CD14-positive monocyte (primary cell): ENCODE measurements at regions not wholly inside any gene's neighbourhood (a gene's known extent, or its start where the extent isn't known, plus 50 kb on each side); places are given as distances from the start of the nearest gene placed in this dataset.

Experiments
- DNase-seq, 3 donors: peaks; one replicate each; pipeline ENCODE4 v3.0.0-alpha.2; 2011 to 2022
- H2AFZ ChIP-seq: 2 replicates; pipeline ENCODE4 v1.6.0; 2012; ENCODE audit warnings: mild to moderate bottlenecking, low read depth, low read length, inconsistent platforms; ENCODE audit not compliant: insufficient read depth, poor library complexity, severe bottlenecking
- H3K27ac ChIP-seq, 2 donors: 1 replicate in 1 of 2; 2 replicates in 1 of 2; pipeline ENCODE4 v1.5.1; 2012 to 2013; ENCODE audit warnings: low read length in 2 of 2, control low read depth in 1 of 2, inconsistent platforms in 1 of 2, low read depth in 1 of 2, mild to moderate bottlenecking in 1 of 2
- H3K27me3 ChIP-seq, 2 donors: one replicate each; pipeline versions ENCODE4 v1.6.0 to v1.6.1; 2011 to 2013; ENCODE audit warnings: low read length in 2 of 2; ENCODE audit not compliant: control insufficient read depth in 2 of 2, insufficient read depth in 2 of 2
- H3K36me3 ChIP-seq, 2 donors: replicated peaks in 1 of 2; 1 replicate in 1 of 2; 2 replicates in 1 of 2; pipeline versions ENCODE4 v1.5.1 to v1.6.1; 2012 to 2013; ENCODE audit warnings: low read length in 2 of 2, control low read depth in 1 of 2, inconsistent platforms in 1 of 2, mild to moderate bottlenecking in 1 of 2; ENCODE audit not compliant: insufficient read depth in 2 of 2, control insufficient read depth in 1 of 2
- H3K4me1 ChIP-seq, 2 donors: 1 replicate in 1 of 2; 2 replicates in 1 of 2; pipeline versions ENCODE4 v1.5.1 to v1.6.1; 2012 to 2013; ENCODE audit warnings: low read length in 2 of 2, control low read depth in 1 of 2, inconsistent platforms in 1 of 2, mild to moderate bottlenecking in 1 of 2, moderate library complexity in 1 of 2; ENCODE audit not compliant: insufficient read depth in 2 of 2, control insufficient read depth in 1 of 2
- H3K4me2 ChIP-seq: replicated peaks from 2 replicates; pipeline ENCODE3; 2012; ENCODE audit warnings: low read length, moderate library complexity, mild to moderate bottlenecking; ENCODE audit not compliant: poor library complexity, severe bottlenecking; ENCODE audit errors: extremely low read depth
- H3K4me3 ChIP-seq, 3 experiments: fragments of 200-600 bp in 1 of 3; sonication (generic) in 1 of 3; replicated peaks in 1 of 3; 1 replicate in 2 of 3; 2 replicates in 1 of 3; pipeline ENCODE4 v1.5.1; 2011 to 2013; ENCODE audit warnings: low read length in 3 of 3, mild to moderate bottlenecking in 3 of 3, control low read depth in 2 of 3, low read depth in 2 of 3, inconsistent platforms in 1 of 3, moderate library complexity in 1 of 3
- H3K79me2 ChIP-seq: 2 replicates; pipeline ENCODE4 v1.6.0; 2012; ENCODE audit warnings: mild to moderate bottlenecking, control low read depth, inconsistent platforms, low read length, moderate library complexity; ENCODE audit not compliant: insufficient read depth
- H3K9ac ChIP-seq: 2 replicates; pipeline ENCODE4 v1.6.0; 2017; ENCODE audit warnings: low read length, mild to moderate bottlenecking; ENCODE audit not compliant: insufficient read depth, poor library complexity, severe bottlenecking
- H3K9me3 ChIP-seq, 2 donors: replicated peaks in 1 of 2; 1 replicate in 1 of 2; 2 replicates in 1 of 2; pipeline versions ENCODE4 v1.5.1 to v1.6.1; 2012 to 2013; ENCODE audit warnings: low read length in 2 of 2, control low read depth in 1 of 2; ENCODE audit not compliant: control insufficient read depth in 1 of 2, insufficient read depth in 1 of 2
- H4K20me1 ChIP-seq: 2 replicates; pipeline ENCODE4 v1.6.0; 2012; ENCODE audit warnings: mild to moderate bottlenecking, low read length, control low read depth, moderate library complexity; ENCODE audit not compliant: insufficient read depth
- H3K27ac Mint-ChIP-seq, 7 donors: one replicate each; pipeline ENCODE4 v1.8.0; 2020; ENCODE audit warnings: mild to moderate bottlenecking in 7 of 7, mixed read lengths in 7 of 7, moderate library complexity in 6 of 7, inconsistent platforms in 2 of 7
- H3K27me3 Mint-ChIP-seq, 3 donors: one replicate each; pipeline ENCODE4 v1.8.0; 2021 to 2022; ENCODE audit warnings: low read depth in 3 of 3, mild to moderate bottlenecking in 3 of 3, mixed read lengths in 3 of 3, moderate library complexity in 3 of 3, inconsistent platforms in 1 of 3
- H3K36me3 Mint-ChIP-seq, 2 donors: one replicate each; pipeline ENCODE4 v1.8.0; 2020; ENCODE audit warnings: mixed read lengths in 2 of 2, inconsistent platforms in 1 of 2, mild to moderate bottlenecking in 1 of 2
- H3K4me1 Mint-ChIP-seq: one replicate; pipeline ENCODE4 v1.8.0; 2020; ENCODE audit warnings: mild to moderate bottlenecking, mixed read lengths
- H3K4me3 Mint-ChIP-seq, 2 donors: one replicate each; pipeline ENCODE4 v1.8.0; 2020; ENCODE audit warnings: mild to moderate bottlenecking in 2 of 2, mixed read lengths in 2 of 2, moderate library complexity in 1 of 2
- H3K9me3 Mint-ChIP-seq, 7 donors: one replicate each; pipeline ENCODE4 v1.8.0; 2020 to 2022; ENCODE audit warnings: mixed read lengths in 7 of 7, mild to moderate bottlenecking in 6 of 7, moderate library complexity in 6 of 7, inconsistent platforms in 2 of 7
- CTCF ChIP-seq: fragments of 200-600 bp; IDR thresholded peaks from one replicate; pipeline ENCODE4 v1.8.0; 2022; ENCODE audit warnings: antibody characterized with exemption, mild to moderate bottlenecking
- WGBS: methylation state at CpG from one replicate; pipeline ENCODE4 v1.1.5; 2013; ENCODE audit warnings: missing lambda C conversion rate; ENCODE audit not compliant: insufficient coverage; 5-methylcytosine and 5-hydroxymethylcytosine counted together
- intact Hi-C, 2 donors: fragments of 100-400 bp; cut with micrococcal nuclease; formaldehyde crosslinking; loops; one replicate each; pipeline versions ENCODE4 v1.15.0 to v1.15.1; 2023

GRCh38 chr9:22512495-22512894 is 65.9 kb downstream of the DMRTA1 start:
- Mint-ChIP-seq H3K4me3 (no peak overlapping the region), H3K9me3 (peaks cover 0 to 13% (median 0%) of the 10 kb centered on the region in 7 donors), H3K36me3 (no peaks in the 10 kb centered on the region), H3K27me3 (no peaks in the 10 kb centered on the region), H3K4me1 (no peaks in the 10 kb centered on the region), H3K27ac (no peak overlapping the region)
- intact Hi-C loops = no loop called here
- Histone ChIP-seq H3K9me3 (peaks cover 0 to 10% of the 10 kb centered on the region in 2 donors), H2AFZ (no peak overlapping the region), H3K79me2 (no peaks in the 10 kb centered on the region), H3K27me3 (no peaks in the 10 kb centered on the region), H3K4me1 (no peaks in the 10 kb centered on the region), H3K27ac (no peak overlapping the region), H4K20me1 (no peaks in the 10 kb centered on the region), H3K4me2 (no peak overlapping the region), H3K36me3 (no peaks in the 10 kb centered on the region), H3K4me3 (no peak overlapping the region), H3K9ac (no peak overlapping the region)
- no CpG with 5 or more reads among the region's 3 CpGs for WGBS
- no peak for TF ChIP-seq CTCF
- no peak for DNase-seq

GRCh38 chr9:22514871-22515270 is 68.2 kb downstream of the DMRTA1 start:
- no peak overlapping the region for H3K27ac Mint-ChIP-seq
- Histone ChIP-seq H3K27me3 (no peaks in the 10 kb centered on the region), H3K9ac (no peak overlapping the region), H3K9me3 (no peaks in the 10 kb centered on the region), H3K4me2 (no peak overlapping the region), H3K4me1 (no peaks in the 10 kb centered on the region), H3K4me3 (no peak overlapping the region), H3K27ac (no peak overlapping the region), H3K36me3 (no peaks in the 10 kb centered on the region), H4K20me1 (no peaks in the 10 kb centered on the region), H2AFZ (no peak overlapping the region), H3K79me2 (no peaks in the 10 kb centered on the region)
- H3K4me1 Mint-ChIP-seq = no peaks in the 10 kb centered on the region
- no peaks in the 10 kb centered on the region for H3K9me3 Mint-ChIP-seq
- DNase-seq = no peak
- peaks cover 0 to 1% (median 0%) of the 10 kb centered on the region in 3 donors for H3K27me3 Mint-ChIP-seq
- intact Hi-C loops = no loop called here
- H3K36me3 Mint-ChIP-seq = no peaks in the 10 kb centered on the region
- TF ChIP-seq CTCF = no peak
- no peak overlapping the region for H3K4me3 Mint-ChIP-seq
